Stimulated activated memory B cell treated with anti-CD40 and anti-IgM and Interleukin-4, amounts not matched to agents 10 μg/mL and 1 μg/mL and 100 μg/mL, for 72 hours (primary cell): ENCODE measurements at regions not wholly inside any gene's neighbourhood (a gene's known extent, or its start where the extent isn't known, plus 50 kb on each side); places are given as distances from the start of the nearest gene placed in this dataset.

Source experiments
- ATAC-seq: fragments of 150-1000 bp; cut with Tn5 transposase; 2 replicates; pipeline ENCODE4 v1.10.0; 2021
- H3K27ac Mint-ChIP-seq: one replicate; pipeline ENCODE4 v1.8.0; 2022; ENCODE audit warnings: mild to moderate bottlenecking, mixed read lengths
- H3K27me3 Mint-ChIP-seq: one replicate; pipeline ENCODE4 v1.8.0; 2022; ENCODE audit warnings: mixed read lengths
- H3K36me3 Mint-ChIP-seq: one replicate; pipeline ENCODE4 v1.8.0; 2022; ENCODE audit warnings: mixed read lengths
- H3K4me1 Mint-ChIP-seq: one replicate; pipeline ENCODE4 v1.8.0; 2022; ENCODE audit warnings: mixed read lengths
- H3K4me3 Mint-ChIP-seq: one replicate; pipeline ENCODE4 v1.8.0; 2022; ENCODE audit warnings: mild to moderate bottlenecking, moderate library complexity, mixed read lengths
- H3K9me3 Mint-ChIP-seq: one replicate; pipeline ENCODE4 v1.8.0; 2022; ENCODE audit warnings: mixed read lengths

- H3K27me3 Mint-ChIP-seq, result no peaks in the 10 kb centered on the region
- H3K9me3 Mint-ChIP-seq, result peaks cover 6% of the 10 kb centered on the region
- H3K27ac Mint-ChIP-seq, result no peak overlapping the region
- no peak overlapping the region for H3K4me3 Mint-ChIP-seq
- no peaks in the 10 kb centered on the region for H3K4me1 Mint-ChIP-seq
- no peak for ATAC-seq
- H3K36me3 Mint-ChIP-seq, result no peaks in the 10 kb centered on the region
Measured at GRCh38 chr2:56624181-56624580, 440.4 kb downstream of the CCDC85A start.

- ATAC-seq, result no peak
- no peak overlapping the region for H3K4me3 Mint-ChIP-seq
- no peaks in the 10 kb centered on the region for H3K36me3 Mint-ChIP-seq
- H3K27ac Mint-ChIP-seq, result no peak overlapping the region
- no peaks in the 10 kb centered on the region for H3K4me1 Mint-ChIP-seq
- no peaks in the 10 kb centered on the region for H3K27me3 Mint-ChIP-seq
- peaks cover 6% of the 10 kb centered on the region for H3K9me3 Mint-ChIP-seq
Measured at GRCh38 chr2:56626927-56627326, 443.1 kb downstream of the CCDC85A start.

- Mint-ChIP-seq H3K9me3 (peaks cover 2% of the 10 kb centered on the region), H3K4me3 (no peak overlapping the region), H3K27me3 (no peaks in the 10 kb centered on the region), H3K27ac (no peak overlapping the region), H3K4me1 (no peaks in the 10 kb centered on the region), H3K36me3 (no peaks in the 10 kb centered on the region)
- no peak for ATAC-seq
Measured at GRCh38 chr2:56630286-56630685, 446.5 kb downstream of the CCDC85A start.

- H3K36me3 Mint-ChIP-seq, result no peaks in the 10 kb centered on the region
- H3K27ac Mint-ChIP-seq, result no peak overlapping the region
- H3K4me1 Mint-ChIP-seq, result no peaks in the 10 kb centered on the region
- H3K4me3 Mint-ChIP-seq, result no peak overlapping the region
- ATAC-seq, result no peak
- no peaks in the 10 kb centered on the region for H3K27me3 Mint-ChIP-seq
- H3K9me3 Mint-ChIP-seq, result no peaks in the 10 kb centered on the region
Measured at GRCh38 chr2:56647997-56648396, 464.2 kb downstream of the CCDC85A start.

- Mint-ChIP-seq H3K9me3 (no peaks in the 10 kb centered on the region), H3K4me1 (no peaks in the 10 kb centered on the region), H3K27me3 (no peaks in the 10 kb centered on the region), H3K36me3 (no peaks in the 10 kb centered on the region), H3K4me3 (no peak overlapping the region), H3K27ac (no peak overlapping the region)
- ATAC-seq, result no peak
Measured at GRCh38 chr2:56648802-56649201, 465.0 kb downstream of the CCDC85A start.

GRCh38 chr2:56654936-56655335, 471.1 kb downstream of the CCDC85A start:
- Mint-ChIP-seq H3K27ac (no peak overlapping the region), H3K36me3 (no peaks in the 10 kb centered on the region), H3K27me3 (no peaks in the 10 kb centered on the region), H3K9me3 (peaks cover 3% of the 10 kb centered on the region), H3K4me1 (no peaks in the 10 kb centered on the region), H3K4me3 (no peak overlapping the region)
- ATAC-seq, result no peak

- H3K9me3 Mint-ChIP-seq, result peaks cover 3% of the 10 kb centered on the region
- no peak for ATAC-seq
- H3K36me3 Mint-ChIP-seq, result no peaks in the 10 kb centered on the region
- no peaks in the 10 kb centered on the region for H3K4me1 Mint-ChIP-seq
- H3K27ac Mint-ChIP-seq, result no peak overlapping the region
- no peaks in the 10 kb centered on the region for H3K27me3 Mint-ChIP-seq
- H3K4me3 Mint-ChIP-seq, result no peak overlapping the region
Measured at GRCh38 chr2:56656826-56657225, 473.0 kb downstream of the CCDC85A start.

GRCh38 chr2:56666777-56667176, 483.0 kb downstream of the CCDC85A start:
- no peaks in the 10 kb centered on the region for H3K27me3 Mint-ChIP-seq
- H3K4me1 Mint-ChIP-seq, result no peaks in the 10 kb centered on the region
- no peak overlapping the region for H3K27ac Mint-ChIP-seq
- no peak for ATAC-seq
- H3K4me3 Mint-ChIP-seq, result no peak overlapping the region
- peaks cover 10% of the 10 kb centered on the region for H3K9me3 Mint-ChIP-seq
- H3K36me3 Mint-ChIP-seq, result no peaks in the 10 kb centered on the region

- no peaks in the 10 kb centered on the region for H3K36me3 Mint-ChIP-seq
- H3K4me1 Mint-ChIP-seq, result no peaks in the 10 kb centered on the region
- H3K27me3 Mint-ChIP-seq, result no peaks in the 10 kb centered on the region
- no peak overlapping the region for H3K27ac Mint-ChIP-seq
- ATAC-seq, result no peak
- H3K9me3 Mint-ChIP-seq, result peaks cover 13% of the 10 kb centered on the region
- H3K4me3 Mint-ChIP-seq, result no peak overlapping the region
Measured at GRCh38 chr2:56671973-56672569, 488.3 kb downstream of the CCDC85A start.

GRCh38 chr2:56674084-56674483, 490.3 kb downstream of the CCDC85A start:
- ATAC-seq, result no peak
- Mint-ChIP-seq H3K27ac (no peak overlapping the region), H3K27me3 (no peaks in the 10 kb centered on the region), H3K4me1 (no peaks in the 10 kb centered on the region), H3K9me3 (peaks cover 12% of the 10 kb centered on the region), H3K4me3 (no peak overlapping the region), H3K36me3 (no peaks in the 10 kb centered on the region)

GRCh38 chr2:56676966-56677365, 493.2 kb downstream of the CCDC85A start:
- Mint-ChIP-seq H3K27ac (no peak overlapping the region), H3K4me3 (no peak overlapping the region), H3K4me1 (no peaks in the 10 kb centered on the region), H3K27me3 (no peaks in the 10 kb centered on the region), H3K36me3 (no peaks in the 10 kb centered on the region), H3K9me3 (peaks cover 7% of the 10 kb centered on the region)
- ATAC-seq, result no peak

GRCh38 chr2:56680971-56681631, 497.3 kb downstream of the CCDC85A start:
- Mint-ChIP-seq H3K9me3 (peaks cover 3% of the 10 kb centered on the region), H3K27ac (no peak overlapping the region), H3K27me3 (no peaks in the 10 kb centered on the region), H3K4me3 (no peak overlapping the region), H3K36me3 (no peaks in the 10 kb centered on the region), H3K4me1 (no peaks in the 10 kb centered on the region)
- no peak for ATAC-seq

GRCh38 chr2:56681659-56682396, 498.0 kb downstream of the CCDC85A start:
- Mint-ChIP-seq H3K4me1 (no peaks in the 10 kb centered on the region), H3K36me3 (no peaks in the 10 kb centered on the region), H3K4me3 (no peak overlapping the region), H3K9me3 (peaks cover 3% of the 10 kb centered on the region), H3K27me3 (no peaks in the 10 kb centered on the region), H3K27ac (no peak overlapping the region)
- ATAC-seq, result no peak

- no peaks in the 10 kb centered on the region for H3K4me1 Mint-ChIP-seq
- H3K27ac Mint-ChIP-seq, result no peak overlapping the region
- H3K36me3 Mint-ChIP-seq, result no peaks in the 10 kb centered on the region
- H3K4me3 Mint-ChIP-seq, result no peak overlapping the region
- H3K27me3 Mint-ChIP-seq, result no peaks in the 10 kb centered on the region
- H3K9me3 Mint-ChIP-seq, result peaks cover 3% of the 10 kb centered on the region
- no peak for ATAC-seq
Measured at GRCh38 chr2:56682397-56682760, 498.6 kb downstream of the CCDC85A start.

- no peak for ATAC-seq
- no peak overlapping the region for H3K27ac Mint-ChIP-seq
- no peak overlapping the region for H3K4me3 Mint-ChIP-seq
- no peaks in the 10 kb centered on the region for H3K9me3 Mint-ChIP-seq
- H3K27me3 Mint-ChIP-seq, result no peaks in the 10 kb centered on the region
- H3K36me3 Mint-ChIP-seq, result no peaks in the 10 kb centered on the region
- no peaks in the 10 kb centered on the region for H3K4me1 Mint-ChIP-seq
Measured at GRCh38 chr2:56684327-56684726, 500.5 kb downstream of the CCDC85A start.

GRCh38 chr2:56685205-56685604, 501.4 kb downstream of the CCDC85A start:
- no peaks in the 10 kb centered on the region for H3K36me3 Mint-ChIP-seq
- ATAC-seq, result no peak
- H3K27me3 Mint-ChIP-seq, result no peaks in the 10 kb centered on the region
- no peak overlapping the region for H3K4me3 Mint-ChIP-seq
- H3K4me1 Mint-ChIP-seq, result no peaks in the 10 kb centered on the region
- no peak overlapping the region for H3K27ac Mint-ChIP-seq
- no peaks in the 10 kb centered on the region for H3K9me3 Mint-ChIP-seq
